ENCODE measurements at regions not wholly inside any gene's neighbourhood (a gene's known extent, or its start where the extent isn't known, plus 50 kb on each side); places are given as distances from the start of the nearest gene placed in this dataset.
"Not testable (repeated sequence)": the region's sequence is repeated elsewhere in the genome, so short reads cannot be mapped to it uniquely, and the experiment has no call there.

GRCh38 chr1:119210296-119210649, 69.8 kb upstream of the WARS2 start:
- ATAC-seq (no peak), DNase-seq (no peak)
- Histone ChIP-seq H3K4me1 (ENCODE audit: low read depth) (no peaks in the 10 kb centered on the region), H3K9me3 (peaks cover 3% of the 10 kb centered on the region), H3K36me3 (ENCODE audit: low read depth) (no peaks in the 10 kb centered on the region), H3K4me3 (no peak overlapping the region)
- intact Hi-C loops (cut with DNase I, micrococcal nuclease), result no loop called here
- no peak for TF ChIP-seq CTCF (IDR thresholded peaks at IDR 0.05)

GRCh38 chr1:119213213-119213612, 72.8 kb upstream of the WARS2 start:
- H3K4me3 ChIP-seq; H3K36me3 ChIP-seq (ENCODE audit: low read depth); intact Hi-C loops (cut with DNase I, micrococcal nuclease); DNase-seq; H3K9me3 ChIP-seq; ATAC-seq; H3K4me1 ChIP-seq (ENCODE audit: low read depth): not testable (repeated sequence)

GRCh38 chr1:119214961-119215360, 74.5 kb upstream of the WARS2 start:
- ATAC-seq; intact Hi-C loops (cut with DNase I, micrococcal nuclease); H3K4me3 ChIP-seq; H3K36me3 ChIP-seq (ENCODE audit: low read depth); H3K9me3 ChIP-seq; DNase-seq; H3K4me1 ChIP-seq (ENCODE audit: low read depth): not testable (repeated sequence)

- ATAC-seq (no peak), DNase-seq (no peak)
- intact Hi-C loops (cut with DNase I, micrococcal nuclease), result no loop called here
- no peak overlapping the region for H3K4me3 ChIP-seq
- peaks cover 3% of the 10 kb centered on the region for H3K9me3 ChIP-seq
- no peaks in the 10 kb centered on the region for H3K4me1 ChIP-seq (ENCODE audit: low read depth)
- TF ChIP-seq CTCF (IDR thresholded peaks at IDR 0.05), result no peak
- no peaks in the 10 kb centered on the region for H3K36me3 ChIP-seq (ENCODE audit: low read depth)
These were observed 76.9 kb upstream of the WARS2 start for GRCh38 chr1:119217309-119217828.

GRCh38 chr1:119219711-119220110, 79.3 kb upstream of the WARS2 start:
- no peak for TF ChIP-seq CTCF (IDR thresholded peaks at IDR 0.05)
- no peak for DNase-seq
- Histone ChIP-seq H3K9me3 (no peaks in the 10 kb centered on the region), H3K4me1 (ENCODE audit: low read depth) (no peaks in the 10 kb centered on the region), H3K36me3 (ENCODE audit: low read depth) (no peaks in the 10 kb centered on the region), H3K4me3 (no peak overlapping the region)
- intact Hi-C loops (cut with DNase I, micrococcal nuclease), result no loop called here
- ATAC-seq, result no peak

- intact Hi-C loops (cut with DNase I, micrococcal nuclease), result no loop called here
- Histone ChIP-seq H3K36me3 (ENCODE audit: low read depth) (no peaks in the 10 kb centered on the region), H3K4me3 (no peak overlapping the region), H3K4me1 (ENCODE audit: low read depth) (no peaks in the 10 kb centered on the region), H3K9me3 (no peaks in the 10 kb centered on the region)
- TF ChIP-seq CTCF (IDR thresholded peaks at IDR 0.05), result no peak
- ATAC-seq (no peak), DNase-seq (no peak)
These were observed 80.5 kb upstream of the WARS2 start for GRCh38 chr1:119220991-119221390.

- no peak for DNase-seq
- no peaks in the 10 kb centered on the region for H3K36me3 ChIP-seq (ENCODE audit: low read depth)
- ATAC-seq, result no peak
- intact Hi-C loops (cut with DNase I, micrococcal nuclease), result no loop called here
- no peaks in the 10 kb centered on the region for H3K9me3 ChIP-seq
- TF ChIP-seq CTCF (IDR thresholded peaks at IDR 0.05), result no peak
- H3K4me3 ChIP-seq, result no peak overlapping the region
- H3K4me1 ChIP-seq (ENCODE audit: low read depth), result no peaks in the 10 kb centered on the region
These were observed 81.8 kb upstream of the WARS2 start for GRCh38 chr1:119222271-119222670.
